ENCODE measurements at regions not wholly inside any gene's neighbourhood (a gene's known extent, or its start where the extent isn't known, plus 50 kb on each side); places are given as distances from the start of the nearest gene placed in this dataset.

DNA sequence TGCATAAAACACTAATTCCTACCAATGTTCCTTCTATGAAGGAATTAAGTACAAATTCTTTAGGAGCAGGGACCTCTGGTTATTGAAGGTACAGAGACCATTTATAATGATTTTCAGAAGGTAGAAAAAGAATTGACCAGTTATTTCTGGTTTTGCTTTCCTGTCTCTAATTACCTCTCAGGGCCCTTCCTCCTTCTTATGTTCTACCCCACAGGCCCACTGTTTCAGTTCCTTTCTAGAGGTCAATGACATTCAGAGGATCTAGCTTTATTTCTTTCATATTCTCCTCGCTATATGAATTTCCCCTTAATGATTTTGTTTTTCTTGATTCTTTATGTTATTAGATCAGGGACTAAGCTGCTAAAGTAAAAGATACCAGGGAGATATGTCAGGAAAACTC is 345.0 kb upstream of the SPRY2 start:
- no peaks in the 10 kb centered on the region for H3K4me1 ChIP-seq (ENCODE audit: control insufficient read depth in 1 of 2, insufficient read depth in 2 of 2, low read length in 2 of 2)
- no peak overlapping the region for H2AFZ ChIP-seq (ENCODE audit: insufficient read depth, low read depth, low read length, poor library complexity, severe bottlenecking)
- H3K4me3 Mint-ChIP-seq, result no peak overlapping the region
- H3K27ac ChIP-seq (ENCODE audit: low read depth in 1 of 2, low read length in 2 of 2), result no peak overlapping the region
- H3K4me3 ChIP-seq (replicated peaks in 1 of 3; ENCODE audit: low read depth in 2 of 3, low read length in 3 of 3), result no peak overlapping the region
- no peaks in the 10 kb centered on the region for H3K27me3 ChIP-seq (ENCODE audit: control insufficient read depth in 2 of 2, insufficient read depth in 2 of 2, low read length in 2 of 2)
- H3K79me2 ChIP-seq (ENCODE audit: insufficient read depth, low read length), result no peaks in the 10 kb centered on the region
- H3K9ac ChIP-seq (ENCODE audit: insufficient read depth, low read length, poor library complexity, severe bottlenecking), result no peak overlapping the region
- intact Hi-C loops (cut with micrococcal nuclease), result no loop called here
- TF ChIP-seq, protein P1, sequence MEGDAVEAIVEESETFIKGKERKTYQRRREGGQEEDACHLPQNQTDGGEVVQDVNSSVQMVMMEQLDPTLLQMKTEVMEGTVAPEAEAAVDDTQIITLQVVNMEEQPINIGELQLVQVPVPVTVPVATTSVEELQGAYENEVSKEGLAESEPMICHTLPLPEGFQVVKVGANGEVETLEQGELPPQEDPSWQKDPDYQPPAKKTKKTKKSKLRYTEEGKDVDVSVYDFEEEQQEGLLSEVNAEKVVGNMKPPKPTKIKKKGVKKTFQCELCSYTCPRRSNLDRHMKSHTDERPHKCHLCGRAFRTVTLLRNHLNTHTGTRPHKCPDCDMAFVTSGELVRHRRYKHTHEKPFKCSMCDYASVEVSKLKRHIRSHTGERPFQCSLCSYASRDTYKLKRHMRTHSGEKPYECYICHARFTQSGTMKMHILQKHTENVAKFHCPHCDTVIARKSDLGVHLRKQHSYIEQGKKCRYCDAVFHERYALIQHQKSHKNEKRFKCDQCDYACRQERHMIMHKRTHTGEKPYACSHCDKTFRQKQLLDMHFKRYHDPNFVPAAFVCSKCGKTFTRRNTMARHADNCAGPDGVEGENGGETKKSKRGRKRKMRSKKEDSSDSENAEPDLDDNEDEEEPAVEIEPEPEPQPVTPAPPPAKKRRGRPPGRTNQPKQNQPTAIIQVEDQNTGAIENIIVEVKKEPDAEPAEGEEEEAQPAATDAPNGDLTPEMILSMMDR (IDR thresholded peaks at IDR 0.05), result no peak
- H3K36me3 Mint-ChIP-seq, result no peaks in the 10 kb centered on the region
- no peak for DNase-seq
- no peaks in the 10 kb centered on the region for H3K36me3 ChIP-seq (replicated peaks in 1 of 2; ENCODE audit: control insufficient read depth in 1 of 2, insufficient read depth in 2 of 2, low read length in 2 of 2)
- H3K27ac Mint-ChIP-seq, result peak overlapping the region in 1 of 7 donors; percentile 13
- no peaks in the 10 kb centered on the region for H4K20me1 ChIP-seq (ENCODE audit: insufficient read depth, low read length)
- WGBS (ENCODE audit: insufficient coverage), result no CpG with 5 or more reads among the region's 1 CpG
- H3K9me3 Mint-ChIP-seq, result peaks cover 2 to 20% (median 10%) of the 10 kb centered on the region in 7 donors
- no peaks in the 10 kb centered on the region for H3K27me3 Mint-ChIP-seq (ENCODE audit: low read depth in 3 of 3)
- peaks cover 4% of the 10 kb centered on the region for H3K4me1 Mint-ChIP-seq
- H3K9me3 ChIP-seq (replicated peaks in 1 of 2; ENCODE audit: control insufficient read depth in 1 of 2, insufficient read depth in 1 of 2, low read length in 2 of 2), result peaks cover 5 to 13% of the 10 kb centered on the region in 2 donors
- no peak overlapping the region for H3K4me2 ChIP-seq (replicated peaks; ENCODE audit: extremely low read depth, low read length, poor library complexity, severe bottlenecking)

GRCh38 chr13:80684217-80684991 is 343.5 kb upstream of the SPRY2 start:
- WGBS (ENCODE audit: insufficient coverage), result 40% methylated on average over 1 of the region's 2 CpGs
- no peaks in the 10 kb centered on the region for H3K27me3 ChIP-seq (ENCODE audit: control insufficient read depth in 2 of 2, insufficient read depth in 2 of 2, low read length in 2 of 2)
- H3K4me3 ChIP-seq (replicated peaks in 1 of 3; ENCODE audit: low read depth in 2 of 3, low read length in 3 of 3), result no peak overlapping the region
- no peaks in the 10 kb centered on the region for H3K4me1 ChIP-seq (ENCODE audit: control insufficient read depth in 1 of 2, insufficient read depth in 2 of 2, low read length in 2 of 2)
- H3K36me3 ChIP-seq (replicated peaks in 1 of 2; ENCODE audit: control insufficient read depth in 1 of 2, insufficient read depth in 2 of 2, low read length in 2 of 2), result no peaks in the 10 kb centered on the region
- no peak overlapping the region for H3K4me2 ChIP-seq (replicated peaks; ENCODE audit: extremely low read depth, low read length, poor library complexity, severe bottlenecking)
- peaks cover 4% of the 10 kb centered on the region for H3K4me1 Mint-ChIP-seq
- no peaks in the 10 kb centered on the region for H3K79me2 ChIP-seq (ENCODE audit: insufficient read depth, low read length)
- H3K9me3 Mint-ChIP-seq, result peaks cover 0 to 15% (median 4%) of the 10 kb centered on the region in 7 donors
- intact Hi-C loops (cut with micrococcal nuclease), result no loop called here
- H3K9me3 ChIP-seq (replicated peaks in 1 of 2; ENCODE audit: control insufficient read depth in 1 of 2, insufficient read depth in 1 of 2, low read length in 2 of 2), result peaks cover 5 to 6% of the 10 kb centered on the region in 2 donors
- TF ChIP-seq, protein P1 (IDR thresholded peaks at IDR 0.05), result no peak
- no peak overlapping the region for H3K27ac Mint-ChIP-seq
- no peak overlapping the region for H2AFZ ChIP-seq (ENCODE audit: insufficient read depth, low read depth, low read length, poor library complexity, severe bottlenecking)
- DNase-seq, result no peak
- H3K4me3 Mint-ChIP-seq, result no peak overlapping the region
- no peaks in the 10 kb centered on the region for H4K20me1 ChIP-seq (ENCODE audit: insufficient read depth, low read length)
- H3K27ac ChIP-seq (ENCODE audit: low read depth in 1 of 2, low read length in 2 of 2), result no peak overlapping the region
- no peaks in the 10 kb centered on the region for H3K36me3 Mint-ChIP-seq
- H3K27me3 Mint-ChIP-seq (ENCODE audit: low read depth in 3 of 3), result no peaks in the 10 kb centered on the region
- H3K9ac ChIP-seq (ENCODE audit: insufficient read depth, low read length, poor library complexity, severe bottlenecking), result no peak overlapping the region

Data from CD14-positive monocyte (primary cell).